H1 (cell line): ENCODE measurements at regions not wholly inside any gene's neighbourhood (a gene's known extent, or its start where the extent isn't known, plus 50 kb on each side); places are given as distances from the start of the nearest gene placed in this dataset.
"Not testable (repeated sequence)": the region's sequence is repeated elsewhere in the genome, so short reads cannot be mapped to it uniquely, and the experiment has no call there.

Experiments used
- POLR2A ChIP-seq, 2 experiments: IDR thresholded peaks; 1 replicate in 1 of 2; 2 replicates in 1 of 2; pipeline ENCODE4 v1.6.1; 2011; ENCODE audit warnings: low read depth in 2 of 2, low read length in 2 of 2, mild to moderate bottlenecking in 2 of 2; ENCODE audit errors: control extremely low read depth in 1 of 2
- SIN3A ChIP-seq, 2 experiments: IDR thresholded peaks in 1 of 2; conservative IDR thresholded peaks in 1 of 2; 2 replicates each; pipeline ENCODE4 v1.6.1; 2011 to 2012; ENCODE audit warnings: low read length in 2 of 2, improper control_type of control experiment in 1 of 2, low read depth in 1 of 2, mild to moderate bottlenecking in 1 of 2
- TF ChIP-seq, protein P1 (sequence below), 3 experiments: IDR thresholded peaks; 1 replicate in 2 of 3; 2 replicates in 1 of 3; pipeline versions ENCODE4 v1.5.1 to v1.6.1; 2011; ENCODE audit warnings: low read length in 3 of 3, mild to moderate bottlenecking in 3 of 3, inconsistent platforms in 2 of 3, low read depth in 1 of 3, moderate library complexity in 1 of 3; ENCODE audit not compliant: insufficient read depth in 1 of 3; ENCODE audit errors: control extremely low read depth in 1 of 3
- TF ChIP-seq, protein P2 (sequence below): IDR thresholded peaks from 2 replicates; pipeline ENCODE4 v1.6.1; 2011; ENCODE audit warnings: low read depth, mild to moderate bottlenecking, low read length; ENCODE audit not compliant: insufficient read depth

DNA sequence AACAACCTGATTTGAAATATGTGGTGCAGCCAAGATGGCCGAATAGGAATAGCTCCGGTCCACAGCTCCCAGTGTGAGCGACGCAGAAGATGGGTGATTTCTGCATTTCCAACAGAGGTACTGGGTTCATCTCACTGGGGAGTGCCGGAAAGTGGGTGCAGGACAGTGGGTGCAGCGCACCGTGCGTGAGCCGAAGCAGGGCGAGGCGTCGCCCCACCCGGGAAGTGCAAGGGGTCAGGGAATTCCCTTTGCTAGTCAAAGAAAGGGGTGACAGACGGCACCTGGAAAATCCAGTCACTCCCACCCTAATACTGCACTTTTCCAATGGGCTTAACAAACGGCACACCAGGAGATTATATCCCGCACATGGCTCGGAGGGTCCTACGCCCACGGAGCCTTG lies 365.9 kb upstream of the PDZRN3 start:
- not testable (repeated sequence) for TF ChIP-seq POLR2A (IDR thresholded peaks at IDR 0.05; ENCODE audit: control extremely low read depth in 1 of 2, low read depth in 2 of 2, low read length in 2 of 2); SIN3A (conservative IDR thresholded peaks at IDR 0.05 in 1 of 2, IDR thresholded peaks at IDR 0.05 in 1 of 2; ENCODE audit: low read depth in 1 of 2, low read length in 2 of 2)
- TF ChIP-seq, protein P1, sequence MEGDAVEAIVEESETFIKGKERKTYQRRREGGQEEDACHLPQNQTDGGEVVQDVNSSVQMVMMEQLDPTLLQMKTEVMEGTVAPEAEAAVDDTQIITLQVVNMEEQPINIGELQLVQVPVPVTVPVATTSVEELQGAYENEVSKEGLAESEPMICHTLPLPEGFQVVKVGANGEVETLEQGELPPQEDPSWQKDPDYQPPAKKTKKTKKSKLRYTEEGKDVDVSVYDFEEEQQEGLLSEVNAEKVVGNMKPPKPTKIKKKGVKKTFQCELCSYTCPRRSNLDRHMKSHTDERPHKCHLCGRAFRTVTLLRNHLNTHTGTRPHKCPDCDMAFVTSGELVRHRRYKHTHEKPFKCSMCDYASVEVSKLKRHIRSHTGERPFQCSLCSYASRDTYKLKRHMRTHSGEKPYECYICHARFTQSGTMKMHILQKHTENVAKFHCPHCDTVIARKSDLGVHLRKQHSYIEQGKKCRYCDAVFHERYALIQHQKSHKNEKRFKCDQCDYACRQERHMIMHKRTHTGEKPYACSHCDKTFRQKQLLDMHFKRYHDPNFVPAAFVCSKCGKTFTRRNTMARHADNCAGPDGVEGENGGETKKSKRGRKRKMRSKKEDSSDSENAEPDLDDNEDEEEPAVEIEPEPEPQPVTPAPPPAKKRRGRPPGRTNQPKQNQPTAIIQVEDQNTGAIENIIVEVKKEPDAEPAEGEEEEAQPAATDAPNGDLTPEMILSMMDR (IDR thresholded peaks at IDR 0.05; ENCODE audit: control extremely low read depth in 1 of 3, insufficient read depth in 1 of 3, low read depth in 1 of 3, low read length in 3 of 3), result not testable (repeated sequence)
- TF ChIP-seq, protein P2, sequence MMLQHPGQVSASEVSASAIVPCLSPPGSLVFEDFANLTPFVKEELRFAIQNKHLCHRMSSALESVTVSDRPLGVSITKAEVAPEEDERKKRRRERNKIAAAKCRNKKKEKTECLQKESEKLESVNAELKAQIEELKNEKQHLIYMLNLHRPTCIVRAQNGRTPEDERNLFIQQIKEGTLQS, result not testable (repeated sequence)
